HepG2 (cell line): ENCODE measurements at regions not wholly inside any gene's neighbourhood (a gene's known extent, or its start where the extent isn't known, plus 50 kb on each side); places are given as distances from the start of the nearest gene placed in this dataset.
A peak's percentile ranks its signal among the peaks of the same experiment; 100 is the strongest.
"Not testable (repeated sequence)": the region's sequence is repeated elsewhere in the genome, so short reads cannot be mapped to it uniquely, and the experiment has no call there.

Experiments
- ATAC-seq: fragments of 200-7000 bp; cut with Tn5 transposase; 3 replicates; pipeline ENCODE4 v1.9.1; 2020; ENCODE audit warnings: mild to moderate bottlenecking, moderate library complexity
- BruUV-seq: library from RNA; stranded (reverse); fragments of 400-500 nt; replicated peaks from 2 replicates; lab custom pipeline; 2021; lab: Mats Ljungman, UMichigan
- CTCF ChIA-PET: fragments of 300-600 bp; formaldehyde crosslinking; extraction: SDS; loops from one replicate; lab custom pipeline; 2021; ENCODE audit warnings: low total read pairs, inconsistent platforms, low intra/inter-chr PET ratio; lab: Yijun Ruan, JAX
- POLR2A ChIA-PET: fragments of 350-600 bp; sonication (Branson Sonifier 250); formaldehyde crosslinking; loops from one replicate; lab custom pipeline; 2020; ENCODE audit warnings: antibody characterized with exemption, inconsistent platforms; lab: Yijun Ruan, JAX
- DNase-seq: peaks from one replicate; pipeline ENCODE4 v3.0.0-alpha.2; 2015; ENCODE audit warnings: low spot score
- FAIRE-seq: peaks from 3 replicates; lab custom pipeline; 2011; peaks lifted over from hg19 to GRCh38; lab: Jason Lieb, UNC
- H2AFZ ChIP-seq: one replicate; pipeline ENCODE4 v1.6.1; 2011; ENCODE audit warnings: low read length, inconsistent platforms
- H3K27ac ChIP-seq: fragments of 300-600 bp; 3 replicates; pipeline ENCODE4 v1.8.0; 2011; ENCODE audit warnings: mixed run types, mild to moderate bottlenecking, mixed read lengths, low read length, inconsistent platforms; ENCODE audit not compliant: insufficient read depth; ENCODE audit errors: extremely low read length
- H3K27me3 ChIP-seq, 2 experiments: fragments of 200-600 bp in 1 of 2; 2 replicates in 1 of 2; 3 replicates in 1 of 2; pipeline versions ENCODE4 v1.6.0 to v1.8.0; 2011; ENCODE audit warnings: low read length in 2 of 2, mild to moderate bottlenecking in 2 of 2, moderate library complexity in 2 of 2, inconsistent platforms in 1 of 2; ENCODE audit not compliant: insufficient read depth in 2 of 2, control insufficient read depth in 1 of 2
- H3K36me3 ChIP-seq, 2 experiments: fragments of 200-600 bp in 1 of 2; replicated peaks in 1 of 2; 2 replicates in 1 of 2; 3 replicates in 1 of 2; pipeline versions ENCODE4 v1.5.1 to v1.8.0; 2011; ENCODE audit warnings: low read length in 2 of 2, inconsistent platforms in 1 of 2; ENCODE audit not compliant: insufficient read depth in 2 of 2, control insufficient read depth in 1 of 2
- H3K4me1 ChIP-seq: 2 replicates; pipeline ENCODE4 v1.5.1; 2012; ENCODE audit warnings: low read length, inconsistent platforms; ENCODE audit not compliant: insufficient read depth
- H3K4me2 ChIP-seq: 2 replicates; pipeline ENCODE4 v1.6.0; 2011; ENCODE audit warnings: low read depth, low read length, inconsistent platforms
- H3K4me3 ChIP-seq, 3 experiments: fragments of 200-600 bp in 1 of 3; sonication (generic), shearing (Covaris generic) in 1 of 3; replicated peaks in 1 of 3; 2 replicates each; pipeline ENCODE4 v1.5.1; 2011 to 2016; ENCODE audit warnings: low read length in 3 of 3, inconsistent platforms in 2 of 3, low read depth in 2 of 3, mild to moderate bottlenecking in 2 of 3, control low read depth in 1 of 3, mixed read lengths in 1 of 3; ENCODE audit not compliant: insufficient read depth in 1 of 3
- H3K79me2 ChIP-seq: one replicate; pipeline ENCODE4 v1.6.1; 2011; ENCODE audit warnings: low read length, inconsistent platforms; ENCODE audit not compliant: insufficient read depth
- H3K9ac ChIP-seq: 2 replicates; pipeline ENCODE4 v1.6.0; 2011; ENCODE audit warnings: mild to moderate bottlenecking, low read depth, low read length, inconsistent platforms; ENCODE audit not compliant: insufficient read depth
- H3K9me3 ChIP-seq: 2 replicates; pipeline ENCODE4 v1.5.1; 2012; ENCODE audit warnings: mild to moderate bottlenecking, low read length
- H4K20me1 ChIP-seq: 2 replicates; pipeline ENCODE4 v1.6.0; 2011; ENCODE audit warnings: inconsistent platforms, mild to moderate bottlenecking, low read length, moderate library complexity; ENCODE audit not compliant: insufficient read depth
- TP53 ChIP-seq: sonication (generic); formaldehyde crosslinking; conservative IDR thresholded peaks from 2 replicates; pipeline ENCODE4 v1.4.0; 2020; ENCODE audit warnings: missing genetic modification reagents
- ZNF263 ChIP-seq: sonication (generic); formaldehyde crosslinking; IDR thresholded peaks from 2 replicates; pipeline ENCODE4 v1.4.0; 2020; ENCODE audit warnings: missing genetic modification reagents
- WGBS: methylation state at CpG from one replicate; pipeline ENCODE4 v1.1.6; 2017; ENCODE audit warnings: low lambda C conversion rate; 5-methylcytosine and 5-hydroxymethylcytosine counted together
- in situ Hi-C: cut with HindIII; loops from 2 replicates; pipeline ENCODE4 v1.10.0; 2017; ENCODE audit warnings: low pct_unique_long_range_greater_than_20kb; ENCODE audit not compliant: extremely low pct_ligation_motif_present
- intact Hi-C: fragments of 100-400 bp; cut with micrococcal nuclease; formaldehyde crosslinking; loops from one replicate; pipeline ENCODE4 v1.10.0; 2022; ENCODE audit not compliant: unreplicated experiment

GRCh38 chr1:10950316-10951172 lies 61.9 kb upstream of the TARDBP start:
- FAIRE-seq (no peak), ATAC-seq (no peak), DNase-seq (no peak)
- Histone ChIP-seq H3K36me3 (no peaks in the 10 kb centered on the region), H4K20me1 (no peaks in the 10 kb centered on the region), H3K27me3 (peaks cover 13 to 47% of the 10 kb centered on the region in 2 experiments; a peak in 4 of 5 replicates), H3K4me2 (no peak overlapping the region), H3K4me1 (no peaks in the 10 kb centered on the region), H3K27ac (no peak overlapping the region), H3K9ac (no peak overlapping the region), H2AFZ (no peak overlapping the region), H3K79me2 (no peaks in the 10 kb centered on the region), H3K9me3 (no peaks in the 10 kb centered on the region), H3K4me3 (no peak overlapping the region)
- 58% methylated on average over 12 of the region's 17 CpGs for WGBS
- POLR2A ChIA-PET: no interaction called here
- TF ChIP-seq TP53 (CRISPR knock-in tag): no peak
- 0 out of 2 replicates have a peak, but pooled peaks have one; percentile 19 for TF ChIP-seq ZNF263 (CRISPR knock-in tag)
- intact Hi-C loops: no loop called here
- in situ Hi-C loops: no loop called here
- CTCF ChIA-PET: no interaction called here
- BruUV-seq: no TSS peak

DNA sequence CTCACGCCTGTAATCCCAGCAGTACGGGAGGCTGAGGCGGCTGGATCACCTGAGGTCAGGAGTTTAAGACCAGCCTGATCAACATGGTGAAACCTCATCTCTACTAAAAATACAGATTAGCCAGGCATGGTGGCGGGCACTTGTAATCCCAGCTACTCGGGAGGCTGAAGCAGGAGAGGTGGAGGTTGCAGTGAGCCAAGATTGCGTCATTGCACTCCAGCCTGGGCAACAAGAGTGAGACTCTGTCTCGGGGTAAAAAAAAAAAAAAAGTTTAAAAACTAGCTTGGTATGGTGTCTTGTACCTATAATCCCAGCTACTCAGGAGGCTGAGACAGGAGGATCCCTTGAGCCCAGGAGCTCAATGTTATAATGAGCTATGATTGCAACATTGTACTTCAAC lies 61.2 kb upstream of the TARDBP start:
- H3K9ac ChIP-seq, H3K79me2 ChIP-seq, POLR2A ChIA-PET, CTCF ChIA-PET, H2AFZ ChIP-seq, DNase-seq, H3K36me3 ChIP-seq, H3K27ac ChIP-seq, H3K4me3 ChIP-seq, H3K4me2 ChIP-seq, H4K20me1 ChIP-seq, in situ Hi-C loops, H3K9me3 ChIP-seq, BruUV-seq, ATAC-seq, H3K4me1 ChIP-seq, intact Hi-C loops, FAIRE-seq: not testable (repeated sequence)
- peaks cover 13 to 46% of the 10 kb centered on the region in 2 experiments; a peak in 4 of 5 replicates for H3K27me3 ChIP-seq
- 58% methylated on average over 7 of the region's 7 CpGs for WGBS
